T-helper 1 cell treated with Interleukin-12 subunit alpha and Interleukin-12 subunit beta and Interleukin-4 antibody, amounts not matched to agents 30 μg/mL and 1 μg/mL, for 36 hours (primary cell): ENCODE measurements at regions not wholly inside any gene's neighbourhood (a gene's known extent, or its start where the extent isn't known, plus 50 kb on each side); places are given as distances from the start of the nearest gene placed in this dataset.

Experiments used
- H3K27ac Mint-ChIP-seq: one replicate; pipeline ENCODE4 v1.8.0; 2021; ENCODE audit warnings: mild to moderate bottlenecking, mixed read lengths
- H3K27me3 Mint-ChIP-seq: one replicate; pipeline ENCODE4 v1.8.0; 2021; ENCODE audit warnings: low read depth, mixed read lengths
- H3K36me3 Mint-ChIP-seq: one replicate; pipeline ENCODE4 v1.8.0; 2021; ENCODE audit warnings: low read depth, mixed read lengths
- H3K4me1 Mint-ChIP-seq: one replicate; pipeline ENCODE4 v1.8.0; 2021; ENCODE audit warnings: low read depth, mixed read lengths
- H3K4me3 Mint-ChIP-seq: one replicate; pipeline ENCODE4 v1.8.0; 2021; ENCODE audit warnings: mild to moderate bottlenecking, moderate library complexity, mixed read lengths
- H3K9me3 Mint-ChIP-seq: one replicate; pipeline ENCODE4 v1.8.0; 2021; ENCODE audit warnings: mixed read lengths

DNA sequence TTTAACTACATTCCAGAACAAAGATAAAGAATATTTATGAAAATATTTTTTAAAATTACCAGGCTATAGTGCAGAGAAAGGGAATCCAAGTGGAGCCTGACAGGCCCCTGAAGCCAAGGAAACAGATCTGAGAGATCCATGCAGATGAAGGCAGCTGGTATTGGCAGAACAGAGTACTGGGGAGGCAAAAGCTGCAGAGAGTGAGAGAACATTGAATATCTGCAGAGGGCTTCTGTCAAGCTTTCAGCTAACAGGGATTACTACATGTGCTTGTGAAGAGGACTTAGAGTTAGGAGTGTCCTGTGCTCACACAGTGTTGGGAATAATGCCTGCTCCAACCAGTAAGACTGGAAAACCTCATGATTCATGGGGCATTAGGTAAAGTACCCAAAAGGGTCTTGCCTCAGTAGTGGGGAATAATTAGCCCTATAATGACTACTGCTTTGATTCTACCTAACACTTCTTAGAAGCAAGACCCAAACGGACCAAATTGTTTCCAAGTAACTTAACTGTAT, 657.2 kb downstream of the DHX35 start:
- Mint-ChIP-seq H3K4me3 (no peak overlapping the region), H3K36me3 (no peaks in the 10 kb centered on the region), H3K27me3 (no peaks in the 10 kb centered on the region), H3K4me1 (no peaks in the 10 kb centered on the region), H3K9me3 (no peaks in the 10 kb centered on the region), H3K27ac (no peak overlapping the region)

DNA sequence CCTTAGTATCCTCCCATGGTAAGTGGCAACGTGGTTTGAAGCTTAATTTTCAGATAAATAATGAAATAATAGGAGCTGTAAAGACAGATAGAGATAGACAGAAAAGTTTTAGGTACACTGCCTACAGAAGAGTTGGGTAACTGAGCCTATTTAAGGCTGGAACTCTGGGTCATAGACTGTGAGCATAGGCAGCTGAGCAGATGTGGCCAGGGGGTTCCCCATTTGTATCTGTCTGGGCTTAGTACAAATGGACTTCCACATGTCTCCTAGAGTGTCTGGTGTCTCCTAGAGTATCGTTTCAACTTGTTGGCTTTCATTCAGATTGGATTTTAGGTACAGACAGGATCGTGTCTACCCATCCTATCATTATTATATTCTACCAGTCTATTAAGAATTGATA, 649.8 kb downstream of the DHX35 start:
- H3K27me3 Mint-ChIP-seq, result no peaks in the 10 kb centered on the region
- no peaks in the 10 kb centered on the region for H3K36me3 Mint-ChIP-seq
- no peaks in the 10 kb centered on the region for H3K4me1 Mint-ChIP-seq
- H3K4me3 Mint-ChIP-seq, result no peak overlapping the region
- no peak overlapping the region for H3K27ac Mint-ChIP-seq
- H3K9me3 Mint-ChIP-seq, result peaks cover 4% of the 10 kb centered on the region

DNA sequence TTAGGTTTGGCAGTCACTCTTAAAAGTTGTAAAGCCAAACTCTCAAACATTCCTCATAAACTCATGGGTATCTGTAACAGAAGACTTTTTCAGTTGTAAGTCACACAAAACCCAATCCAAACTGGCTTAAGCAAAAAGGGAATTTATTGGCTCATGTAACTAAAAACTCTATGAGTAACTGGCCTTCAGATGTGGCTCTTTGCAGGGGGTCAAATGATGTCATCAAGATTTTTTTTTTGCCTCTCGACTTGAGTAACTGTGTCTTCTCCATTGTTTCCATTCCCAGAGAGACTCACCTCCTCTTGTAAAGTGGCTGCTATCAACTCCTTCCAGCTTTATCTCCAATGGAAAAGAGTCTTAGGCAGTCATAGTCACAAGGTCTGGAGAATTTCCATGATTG, 645.0 kb downstream of the DHX35 start:
- H3K9me3 Mint-ChIP-seq, result peaks cover 4% of the 10 kb centered on the region
- H3K27ac Mint-ChIP-seq, result no peak overlapping the region
- H3K36me3 Mint-ChIP-seq, result no peaks in the 10 kb centered on the region
- H3K27me3 Mint-ChIP-seq, result no peaks in the 10 kb centered on the region
- no peaks in the 10 kb centered on the region for H3K4me1 Mint-ChIP-seq
- no peak overlapping the region for H3K4me3 Mint-ChIP-seq

DNA sequence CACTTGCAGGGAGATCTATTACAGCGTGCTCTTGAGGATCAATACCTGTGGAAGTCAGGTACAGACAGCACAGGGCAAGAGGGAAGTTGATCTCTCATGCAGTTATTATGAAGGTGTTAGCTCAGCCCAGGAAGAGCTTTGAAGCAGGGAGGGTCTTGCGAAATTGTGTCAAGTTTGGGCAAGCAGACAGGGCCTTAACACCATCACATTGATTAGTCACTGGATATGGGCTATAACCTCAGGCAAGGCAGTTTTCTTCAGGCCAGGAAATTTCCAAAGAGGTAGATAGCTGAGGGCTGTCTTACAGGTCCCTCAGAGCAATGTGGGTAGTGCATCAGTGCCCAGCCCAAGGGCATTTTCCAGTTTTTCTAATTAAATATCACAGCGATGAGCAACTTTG, 643.8 kb downstream of the DHX35 start:
- Mint-ChIP-seq H3K9me3 (peaks cover 4% of the 10 kb centered on the region), H3K4me1 (no peaks in the 10 kb centered on the region), H3K36me3 (no peaks in the 10 kb centered on the region), H3K27ac (no peak overlapping the region), H3K27me3 (no peaks in the 10 kb centered on the region), H3K4me3 (no peak overlapping the region)

DNA sequence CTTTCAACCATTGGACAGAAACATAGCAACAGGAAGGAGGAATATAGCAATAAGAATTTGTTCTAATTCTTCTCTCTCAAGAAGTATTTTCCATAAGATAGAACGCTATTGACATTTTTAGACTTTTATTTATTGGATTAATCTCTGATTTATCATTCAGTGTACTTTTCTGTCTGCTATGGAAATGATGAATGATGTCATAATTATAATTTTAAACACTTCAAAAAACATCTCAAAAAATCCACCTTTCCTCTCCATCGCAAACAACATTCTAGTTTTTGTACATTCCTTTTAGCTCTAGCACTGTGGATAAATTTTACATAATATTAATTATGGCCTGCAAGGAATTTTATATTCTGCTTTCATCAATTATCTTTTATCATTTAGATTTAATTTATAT, 643.2 kb downstream of the DHX35 start:
- H3K4me3 Mint-ChIP-seq, result no peak overlapping the region
- H3K9me3 Mint-ChIP-seq, result peaks cover 4% of the 10 kb centered on the region
- no peaks in the 10 kb centered on the region for H3K36me3 Mint-ChIP-seq
- no peak overlapping the region for H3K27ac Mint-ChIP-seq
- H3K4me1 Mint-ChIP-seq, result no peaks in the 10 kb centered on the region
- H3K27me3 Mint-ChIP-seq, result no peaks in the 10 kb centered on the region

DNA sequence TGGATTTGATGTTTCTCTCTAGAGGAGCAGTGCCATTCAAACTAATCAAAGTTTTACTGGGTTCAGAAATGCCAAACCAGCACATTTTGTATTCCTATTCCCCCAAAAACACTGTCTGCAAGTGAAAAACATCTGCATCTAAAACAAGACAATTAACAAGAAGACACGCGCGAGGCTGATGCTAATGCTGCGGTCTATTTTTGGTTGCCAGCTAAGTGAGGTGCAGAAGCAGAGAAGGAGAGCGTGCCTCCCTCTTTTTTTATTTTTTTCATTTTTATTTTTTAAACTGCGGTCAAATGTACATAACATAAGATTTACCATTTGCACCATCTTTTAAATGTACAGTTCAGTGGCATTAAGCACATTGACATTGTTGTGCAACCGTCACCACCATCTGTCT, 641.1 kb downstream of the DHX35 start:
- Mint-ChIP-seq H3K4me1 (no peaks in the 10 kb centered on the region), H3K4me3 (no peak overlapping the region), H3K36me3 (no peaks in the 10 kb centered on the region), H3K27ac (no peak overlapping the region), H3K27me3 (no peaks in the 10 kb centered on the region), H3K9me3 (no peaks in the 10 kb centered on the region)

DNA sequence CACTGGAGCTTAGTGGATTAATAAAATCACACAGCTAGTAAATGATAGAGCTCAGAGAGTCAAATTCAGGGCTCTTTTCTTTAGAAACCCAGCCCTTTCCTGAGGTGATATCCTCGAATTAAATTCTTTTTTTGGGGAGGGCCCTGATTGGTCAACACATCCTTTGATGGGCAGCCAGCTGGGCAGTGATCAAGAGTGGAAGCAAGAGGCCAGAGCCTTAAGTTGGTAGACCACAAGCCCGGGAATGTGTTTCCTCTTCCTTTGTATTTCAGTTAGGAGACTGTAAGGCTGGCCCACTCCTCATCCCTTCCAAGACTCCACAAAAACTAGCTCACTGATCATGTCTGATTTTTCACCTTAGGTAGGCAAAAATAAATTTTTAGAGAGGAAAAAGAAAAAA, 640.5 kb downstream of the DHX35 start:
- no peaks in the 10 kb centered on the region for H3K4me1 Mint-ChIP-seq
- no peaks in the 10 kb centered on the region for H3K9me3 Mint-ChIP-seq
- no peaks in the 10 kb centered on the region for H3K27me3 Mint-ChIP-seq

DNA sequence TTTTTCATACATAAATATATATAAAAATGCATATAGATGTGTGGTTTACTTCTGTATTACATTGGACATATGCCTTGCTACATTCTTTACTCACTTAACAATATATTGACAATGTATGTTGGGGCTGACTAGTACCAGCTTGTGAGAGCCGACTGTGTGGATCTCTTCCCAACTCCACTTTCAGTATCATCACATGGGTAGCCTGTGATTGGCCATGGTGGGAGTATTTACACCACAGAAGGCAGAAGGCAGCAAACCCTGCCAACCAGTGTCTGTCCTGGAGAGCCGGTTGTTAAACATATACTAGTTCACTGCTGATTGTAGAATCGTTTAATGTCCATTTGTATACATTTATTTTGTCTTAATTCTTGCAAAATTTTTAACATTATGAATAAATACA, 638.7 kb downstream of the DHX35 start:
- H3K4me3 Mint-ChIP-seq, result no peak overlapping the region
- no peaks in the 10 kb centered on the region for H3K4me1 Mint-ChIP-seq
- H3K27ac Mint-ChIP-seq, result no peak overlapping the region
- H3K27me3 Mint-ChIP-seq, result no peaks in the 10 kb centered on the region
- H3K36me3 Mint-ChIP-seq, result no peaks in the 10 kb centered on the region
- H3K9me3 Mint-ChIP-seq, result no peaks in the 10 kb centered on the region

More for the DNA sequence above, 640.5 kb downstream of the DHX35 start:
- Mint-ChIP-seq H3K4me3 (no peak overlapping the region), H3K36me3 (no peaks in the 10 kb centered on the region), H3K27ac (no peak overlapping the region)

DNA sequence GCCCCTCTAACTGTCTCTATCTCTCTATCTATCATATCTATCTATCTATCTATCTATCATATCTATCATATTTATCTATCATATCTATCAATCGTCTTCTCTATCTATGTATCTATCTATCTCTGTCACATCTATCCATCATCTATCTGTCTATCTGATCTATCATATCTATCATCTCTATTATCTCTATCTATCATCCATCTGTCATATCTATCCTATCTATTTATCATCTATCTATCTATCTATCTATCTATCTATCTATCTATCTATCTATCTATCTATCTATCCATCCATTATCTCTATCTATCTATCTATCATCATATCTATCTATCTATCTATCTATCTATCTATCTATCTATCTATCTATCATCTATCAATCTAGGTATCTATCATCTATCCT, 638.0 kb downstream of the DHX35 start:
- no peaks in the 10 kb centered on the region for H3K9me3 Mint-ChIP-seq

DNA sequence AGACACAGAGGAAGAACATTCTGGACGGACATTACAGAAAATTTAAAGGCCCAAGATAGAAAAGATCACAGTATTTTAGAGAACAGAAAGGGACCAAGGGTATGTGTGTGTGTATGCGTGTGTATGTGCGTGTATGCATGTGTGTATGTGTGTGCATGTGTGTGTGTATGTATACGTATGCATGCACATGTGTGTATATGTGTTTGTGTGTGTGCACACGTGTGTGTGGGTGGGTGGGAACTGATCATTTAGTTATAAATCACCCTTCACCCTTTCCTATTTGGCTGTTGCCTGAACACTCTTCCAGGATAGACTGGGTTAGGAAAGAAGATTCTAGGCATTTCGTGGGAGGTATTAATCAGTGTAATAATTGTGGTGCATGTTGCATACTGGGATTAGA, 634.4 kb downstream of the DHX35 start:
- Mint-ChIP-seq H3K9me3 (no peaks in the 10 kb centered on the region), H3K27ac (no peak overlapping the region), H3K36me3 (no peaks in the 10 kb centered on the region), H3K4me1 (no peaks in the 10 kb centered on the region), H3K4me3 (no peak overlapping the region), H3K27me3 (no peaks in the 10 kb centered on the region)

More for the DNA sequence above, 638.0 kb downstream of the DHX35 start:
- H3K27ac Mint-ChIP-seq, result no peak overlapping the region
- H3K4me3 Mint-ChIP-seq, result no peak overlapping the region
- no peaks in the 10 kb centered on the region for H3K4me1 Mint-ChIP-seq
- H3K27me3 Mint-ChIP-seq, result no peaks in the 10 kb centered on the region
- no peaks in the 10 kb centered on the region for H3K36me3 Mint-ChIP-seq

DNA sequence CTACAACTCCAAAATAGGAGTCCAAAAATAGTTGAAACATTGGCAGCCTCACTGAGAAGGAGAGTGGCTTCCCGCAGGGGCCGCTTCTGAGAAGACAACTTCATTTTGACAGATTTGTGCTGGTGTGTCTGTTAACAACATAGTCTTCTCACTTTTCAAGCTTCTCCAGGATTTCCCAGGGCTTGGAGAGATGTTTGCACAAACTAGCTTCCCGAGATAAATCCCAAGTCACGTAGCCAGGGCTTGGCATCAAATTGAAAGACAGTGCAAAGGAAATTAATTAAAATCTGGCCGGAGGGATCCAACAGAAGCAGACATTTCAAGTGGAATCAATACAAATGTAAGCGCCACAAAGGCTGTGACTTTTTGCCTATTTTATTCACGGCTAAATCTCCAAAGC, 630.2 kb downstream of the DHX35 start:
- Mint-ChIP-seq H3K27me3 (no peaks in the 10 kb centered on the region), H3K4me1 (no peaks in the 10 kb centered on the region), H3K36me3 (no peaks in the 10 kb centered on the region), H3K4me3 (no peak overlapping the region), H3K27ac (no peak overlapping the region), H3K9me3 (no peaks in the 10 kb centered on the region)

DNA sequence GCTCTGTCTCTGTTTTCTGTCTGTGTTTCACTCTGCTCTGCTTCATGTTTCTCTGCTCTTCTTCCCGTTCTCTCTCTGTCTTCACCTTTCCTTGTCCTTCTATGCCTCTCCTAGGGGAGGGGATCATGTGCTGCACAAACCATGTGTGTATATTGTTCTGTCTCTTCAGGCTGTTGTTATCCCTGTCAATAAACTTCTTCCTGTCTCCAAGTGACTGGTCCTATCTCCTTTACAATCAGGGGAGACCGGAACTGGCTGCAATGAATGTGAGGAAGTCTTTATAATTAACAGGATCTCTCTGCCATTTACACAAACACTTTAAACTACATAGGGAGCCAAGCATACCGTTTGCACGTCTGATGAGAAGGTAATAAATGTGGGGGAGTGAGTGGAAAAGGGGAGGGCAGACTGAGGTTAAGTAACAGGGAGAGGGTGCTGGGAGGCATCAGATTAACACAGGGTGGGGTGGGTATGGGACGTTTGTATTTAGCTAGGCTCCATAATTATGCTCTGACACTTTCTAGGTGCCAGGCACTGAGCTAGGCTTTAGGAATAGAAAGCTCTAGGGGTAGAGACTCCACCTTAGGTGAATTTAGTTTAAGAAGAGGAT, 626.1 kb downstream of the DHX35 start:
- Mint-ChIP-seq H3K27me3 (no peaks in the 10 kb centered on the region), H3K27ac (no peak overlapping the region), H3K9me3 (no peaks in the 10 kb centered on the region), H3K4me3 (no peak overlapping the region), H3K4me1 (no peaks in the 10 kb centered on the region), H3K36me3 (no peaks in the 10 kb centered on the region)

DNA sequence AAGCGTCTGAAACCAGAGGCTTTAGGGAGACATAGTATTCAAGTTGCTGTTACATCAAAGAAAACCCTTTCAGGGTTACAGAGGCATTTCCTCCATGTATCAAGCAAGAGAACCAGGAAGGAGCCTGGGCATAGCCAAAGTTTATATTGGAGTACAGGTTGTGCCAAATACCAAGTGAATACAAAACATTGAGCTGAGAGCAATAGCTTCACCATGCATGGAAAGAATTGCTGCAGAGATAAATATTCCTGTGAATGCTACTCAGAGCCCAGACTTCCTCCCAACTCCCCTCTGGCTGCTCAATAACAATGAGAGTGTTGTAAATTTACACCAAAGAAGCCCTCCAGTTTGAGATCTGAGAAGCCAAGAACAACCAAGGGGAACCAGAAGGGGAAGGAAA, 618.9 kb downstream of the DHX35 start:
- Mint-ChIP-seq H3K27me3 (no peaks in the 10 kb centered on the region), H3K4me1 (no peaks in the 10 kb centered on the region), H3K27ac (no peak overlapping the region), H3K4me3 (no peak overlapping the region), H3K36me3 (no peaks in the 10 kb centered on the region), H3K9me3 (no peaks in the 10 kb centered on the region)

DNA sequence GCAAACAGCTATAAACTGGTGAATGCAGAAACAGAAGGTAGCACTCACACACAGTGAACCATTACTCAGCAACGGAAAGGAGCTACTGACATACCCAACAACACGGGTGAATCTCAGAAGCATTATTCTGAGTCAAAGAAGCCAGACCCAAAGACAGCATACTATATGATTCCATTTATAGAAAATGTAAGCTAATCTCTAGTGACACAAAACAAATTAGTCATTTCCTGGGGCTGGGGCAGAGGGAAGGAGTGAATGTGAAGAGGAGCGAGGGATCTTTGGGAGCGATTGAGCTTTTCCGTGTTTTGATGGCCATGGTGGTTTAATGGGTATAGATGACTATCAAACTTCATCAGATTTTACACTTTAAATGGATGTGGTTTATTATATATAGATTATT, 614.6 kb downstream of the DHX35 start:
- no peaks in the 10 kb centered on the region for H3K9me3 Mint-ChIP-seq
- no peak overlapping the region for H3K27ac Mint-ChIP-seq
- no peak overlapping the region for H3K4me3 Mint-ChIP-seq
- no peaks in the 10 kb centered on the region for H3K36me3 Mint-ChIP-seq
- no peaks in the 10 kb centered on the region for H3K4me1 Mint-ChIP-seq
- no peaks in the 10 kb centered on the region for H3K27me3 Mint-ChIP-seq

DNA sequence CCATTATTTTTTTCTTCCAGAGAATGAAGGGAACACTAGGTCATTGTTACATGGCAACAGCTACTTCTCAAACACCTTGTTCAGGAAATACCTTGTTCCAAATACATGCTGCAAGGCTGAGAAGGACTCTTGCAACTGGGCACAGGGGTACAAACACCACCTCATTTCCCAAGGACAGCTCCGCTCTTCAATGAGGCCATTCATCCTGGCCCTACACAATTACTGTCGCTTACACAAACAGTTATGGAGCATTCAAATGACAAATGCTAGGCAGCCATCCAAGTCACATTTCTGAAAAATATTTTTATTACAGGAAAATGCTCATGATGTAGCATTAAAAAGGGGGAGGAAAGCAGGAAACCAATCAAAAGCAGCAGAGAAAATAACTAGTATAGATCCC, 611.9 kb downstream of the DHX35 start:
- H3K4me3 Mint-ChIP-seq, result no peak overlapping the region
- no peak overlapping the region for H3K27ac Mint-ChIP-seq
- H3K36me3 Mint-ChIP-seq, result no peaks in the 10 kb centered on the region
- H3K27me3 Mint-ChIP-seq, result no peaks in the 10 kb centered on the region
- H3K9me3 Mint-ChIP-seq, result no peaks in the 10 kb centered on the region
- no peaks in the 10 kb centered on the region for H3K4me1 Mint-ChIP-seq

DNA sequence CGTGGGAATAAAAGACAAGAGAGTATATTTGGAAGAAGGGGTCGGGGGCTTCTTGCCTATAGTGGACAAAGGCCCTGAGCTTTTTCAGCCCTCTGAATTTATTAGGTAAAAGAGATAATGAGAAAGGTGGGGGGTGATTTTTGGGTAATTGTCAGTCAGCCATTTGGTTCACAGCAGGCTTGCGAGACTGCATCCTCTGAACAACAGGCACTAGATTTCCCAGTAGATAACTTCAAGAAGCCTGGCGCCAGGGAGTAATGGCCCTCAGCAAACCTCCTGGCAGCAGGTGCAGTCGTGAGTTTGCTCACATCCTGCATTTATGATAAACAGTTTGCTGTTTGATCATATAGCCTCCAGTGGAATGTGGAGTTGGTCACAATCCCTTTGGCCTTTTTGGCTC, 609.0 kb downstream of the DHX35 start:
- Mint-ChIP-seq H3K9me3 (no peaks in the 10 kb centered on the region), H3K4me3 (no peak overlapping the region), H3K27me3 (no peaks in the 10 kb centered on the region), H3K4me1 (no peaks in the 10 kb centered on the region), H3K27ac (no peak overlapping the region), H3K36me3 (no peaks in the 10 kb centered on the region)
